ENCODE measurements at regions not wholly inside any gene's neighbourhood (a gene's known extent, or its start where the extent isn't known, plus 50 kb on each side); places are given as distances from the start of the nearest gene placed in this dataset.

DNA sequence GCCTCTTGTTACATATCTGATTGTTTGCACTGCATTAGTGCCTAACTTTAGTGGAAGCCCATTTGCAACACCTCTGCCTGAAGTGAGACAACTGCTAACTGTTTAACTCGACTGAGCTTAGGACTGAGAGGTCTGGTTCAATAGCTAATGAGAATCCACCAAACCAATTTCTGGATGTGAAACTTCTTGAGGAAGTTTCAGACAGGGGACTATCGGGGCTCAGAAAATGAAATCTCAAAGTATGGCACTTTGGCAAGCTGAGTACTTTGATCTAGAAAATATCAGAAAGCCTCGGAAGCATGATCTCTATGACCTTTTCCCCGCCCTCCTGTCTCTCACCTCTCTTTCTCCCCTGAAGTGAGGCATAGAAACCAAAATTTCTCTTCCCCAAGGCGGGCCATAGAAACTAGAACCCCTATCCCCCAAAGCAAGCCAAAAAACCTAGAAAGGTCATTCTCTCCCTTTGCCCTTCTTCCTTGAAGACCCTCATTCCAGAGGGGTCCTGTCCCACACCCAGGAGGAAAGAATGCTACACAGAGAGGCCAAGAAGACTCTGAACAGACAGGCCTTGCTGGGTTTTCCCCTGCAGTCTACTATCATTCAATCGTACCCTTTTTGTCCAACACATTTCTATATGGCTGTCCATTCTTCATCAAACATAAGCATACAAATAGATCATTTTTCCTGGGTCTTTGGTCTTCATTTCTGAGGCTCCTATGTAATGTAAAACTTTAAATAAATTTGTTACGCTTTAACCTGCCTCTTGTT, 69.6 kb upstream of the CREB1 start (continued):
- TF ChIP-seq, protein P1, sequence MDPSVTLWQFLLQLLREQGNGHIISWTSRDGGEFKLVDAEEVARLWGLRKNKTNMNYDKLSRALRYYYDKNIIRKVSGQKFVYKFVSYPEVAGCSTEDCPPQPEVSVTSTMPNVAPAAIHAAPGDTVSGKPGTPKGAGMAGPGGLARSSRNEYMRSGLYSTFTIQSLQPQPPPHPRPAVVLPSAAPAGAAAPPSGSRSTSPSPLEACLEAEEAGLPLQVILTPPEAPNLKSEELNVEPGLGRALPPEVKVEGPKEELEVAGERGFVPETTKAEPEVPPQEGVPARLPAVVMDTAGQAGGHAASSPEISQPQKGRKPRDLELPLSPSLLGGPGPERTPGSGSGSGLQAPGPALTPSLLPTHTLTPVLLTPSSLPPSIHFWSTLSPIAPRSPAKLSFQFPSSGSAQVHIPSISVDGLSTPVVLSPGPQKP (IDR thresholded peaks at IDR 0.05; ENCODE audit: low read depth, low read length): no peak
- TF ChIP-seq RCOR1 (conservative IDR thresholded peaks at IDR 0.05; ENCODE audit: low read depth, low read length): no peak
- no peak for TF ChIP-seq PRDM15 (CRISPR knock-in tag; IDR thresholded peaks at IDR 0.05)
- TF ChIP-seq ZNF622 (IDR thresholded peaks at IDR 0.05): no peak
- TF ChIP-seq, protein P2, sequence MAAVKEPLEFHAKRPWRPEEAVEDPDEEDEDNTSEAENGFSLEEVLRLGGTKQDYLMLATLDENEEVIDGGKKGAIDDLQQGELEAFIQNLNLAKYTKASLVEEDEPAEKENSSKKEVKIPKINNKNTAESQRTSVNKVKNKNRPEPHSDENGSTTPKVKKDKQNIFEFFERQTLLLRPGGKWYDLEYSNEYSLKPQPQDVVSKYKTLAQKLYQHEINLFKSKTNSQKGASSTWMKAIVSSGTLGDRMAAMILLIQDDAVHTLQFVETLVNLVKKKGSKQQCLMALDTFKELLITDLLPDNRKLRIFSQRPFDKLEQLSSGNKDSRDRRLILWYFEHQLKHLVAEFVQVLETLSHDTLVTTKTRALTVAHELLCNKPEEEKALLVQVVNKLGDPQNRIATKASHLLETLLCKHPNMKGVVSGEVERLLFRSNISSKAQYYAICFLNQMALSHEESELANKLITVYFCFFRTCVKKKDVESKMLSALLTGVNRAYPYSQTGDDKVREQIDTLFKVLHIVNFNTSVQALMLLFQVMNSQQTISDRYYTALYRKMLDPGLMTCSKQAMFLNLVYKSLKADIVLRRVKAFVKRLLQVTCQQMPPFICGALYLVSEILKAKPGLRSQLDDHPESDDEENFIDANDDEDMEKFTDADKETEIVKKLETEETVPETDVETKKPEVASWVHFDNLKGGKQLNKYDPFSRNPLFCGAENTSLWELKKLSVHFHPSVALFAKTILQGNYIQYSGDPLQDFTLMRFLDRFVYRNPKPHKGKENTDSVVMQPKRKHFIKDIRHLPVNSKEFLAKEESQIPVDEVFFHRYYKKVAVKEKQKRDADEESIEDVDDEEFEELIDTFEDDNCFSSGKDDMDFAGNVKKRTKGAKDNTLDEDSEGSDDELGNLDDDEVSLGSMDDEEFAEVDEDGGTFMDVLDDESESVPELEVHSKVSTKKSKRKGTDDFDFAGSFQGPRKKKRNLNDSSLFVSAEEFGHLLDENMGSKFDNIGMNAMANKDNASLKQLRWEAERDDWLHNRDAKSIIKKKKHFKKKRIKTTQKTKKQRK (IDR thresholded peaks at IDR 0.05; ENCODE audit: low read depth, low read length): no peak
- no peak for TF ChIP-seq NFYB (IDR thresholded peaks at IDR 0.05; ENCODE audit: insufficient read depth, low read depth, low read length)
- TF ChIP-seq MYB (IDR thresholded peaks at IDR 0.05; ENCODE audit: borderline replicate concordance, low read depth, low read length): no peak
- no peak for TF ChIP-seq RELA (IDR thresholded peaks at IDR 0.05; ENCODE audit: borderline replicate concordance, partially characterized antibody)
- peak; percentile 94 for TF ChIP-seq SKIL (IDR thresholded peaks at IDR 0.05; ENCODE audit: low read depth, poor library complexity, severe bottlenecking)
- TF ChIP-seq ESRRA (IDR thresholded peaks at IDR 0.05; ENCODE audit: low read length): no peak
- TF ChIP-seq PAX8 (IDR thresholded peaks at IDR 0.05): no peak
- 0 out of 4 replicates have a peak, but pooled peaks of 1 of the 2 experiments have one; percentile 29 for TF ChIP-seq EP300 (IDR thresholded peaks at IDR 0.05; ENCODE audit: borderline replicate concordance in 1 of 2, control insufficient read depth in 1 of 2, low read depth in 2 of 2, low read length in 2 of 2)
- TF ChIP-seq RUNX3 (IDR thresholded peaks at IDR 0.05; ENCODE audit: low read length): peak; percentile 27
- peak; percentile 55 to 63; a peak in 2 of 4 replicates for TF ChIP-seq IKZF2 (IDR thresholded peaks at IDR 0.05)
- TF ChIP-seq NR2F1 (conservative IDR thresholded peaks at IDR 0.05): peak; percentile 97
- TF ChIP-seq CBFB (IDR thresholded peaks at IDR 0.05; ENCODE audit: low read depth): no peak
- TF ChIP-seq, protein P3, sequence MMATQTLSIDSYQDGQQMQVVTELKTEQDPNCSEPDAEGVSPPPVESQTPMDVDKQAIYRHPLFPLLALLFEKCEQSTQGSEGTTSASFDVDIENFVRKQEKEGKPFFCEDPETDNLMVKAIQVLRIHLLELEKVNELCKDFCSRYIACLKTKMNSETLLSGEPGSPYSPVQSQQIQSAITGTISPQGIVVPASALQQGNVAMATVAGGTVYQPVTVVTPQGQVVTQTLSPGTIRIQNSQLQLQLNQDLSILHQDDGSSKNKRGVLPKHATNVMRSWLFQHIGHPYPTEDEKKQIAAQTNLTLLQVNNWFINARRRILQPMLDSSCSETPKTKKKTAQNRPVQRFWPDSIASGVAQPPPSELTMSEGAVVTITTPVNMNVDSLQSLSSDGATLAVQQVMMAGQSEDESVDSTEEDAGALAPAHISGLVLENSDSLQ (IDR thresholded peaks at IDR 0.05): 0 out of 2 replicates have a peak, but pooled peaks have one; percentile 8
- TF ChIP-seq DPF2 (IDR thresholded peaks at IDR 0.05): peak; percentile 58; the same call in 1 of the 2 replicates

Measured in GM12878 (cell line).